GM12878 (cell line): ENCODE measurements at regions not wholly inside any gene's neighbourhood (a gene's known extent, or its start where the extent isn't known, plus 50 kb on each side); places are given as distances from the start of the nearest gene placed in this dataset.

ENCODE experiments used
- ATAC-seq: fragments of 200-7000 bp; cut with Tn5 transposase; 3 replicates; pipeline ENCODE4 v1.9.1; 2020; ENCODE audit warnings: mild to moderate bottlenecking, moderate library complexity
- BruUV-seq: library from RNA; stranded (reverse); fragments of 400-500 nt; replicated peaks from 2 replicates; lab custom pipeline; 2021; lab: Mats Ljungman, UMichigan
- CTCF ChIA-PET: fragments of 300-600 bp; sonication (Branson Sonifier 250); formaldehyde crosslinking; extraction: SDS; loops from one replicate; lab custom pipeline; 2021; ENCODE audit warnings: inconsistent platforms; lab: Yijun Ruan, JAX
- POLR2A ChIA-PET: fragments of 350-600 bp; formaldehyde crosslinking; extraction: SDS; loops from one replicate; lab custom pipeline; 2021; ENCODE audit warnings: inconsistent platforms; lab: Charles Lee
- RAD21 ChIA-PET: fragments of 300-600 bp; sonication (Branson Sonifier 250); formaldehyde crosslinking; loops from one replicate; lab custom pipeline; 2023; ENCODE audit warnings: antibody characterized with exemption; ENCODE audit not compliant: unreplicated experiment; lab: Charles Lee
- SMC1A ChIA-PET: fragments of 300-600 bp; sonication (Branson Sonifier 250); formaldehyde crosslinking; loops from one replicate; lab custom pipeline; 2023; ENCODE audit not compliant: unreplicated experiment, uncharacterized antibody; lab: Charles Lee
- DNase-seq: peaks from one replicate; pipeline ENCODE4 v3.0.0-alpha.2; 2011; ENCODE audit warnings: low read depth, low spot score
- FAIRE-seq: peaks from 3 replicates; lab custom pipeline; 2011; peaks lifted over from hg19 to GRCh38; lab: Jason Lieb, UNC
- H2AFZ ChIP-seq: 2 replicates; pipeline ENCODE4 v1.6.0; 2011; ENCODE audit warnings: low read depth, low read length, control low read depth; ENCODE audit not compliant: control insufficient read depth
- H3K27ac ChIP-seq: 2 replicates; pipeline ENCODE4 v1.5.1; 2011; ENCODE audit warnings: control low read depth; ENCODE audit not compliant: control insufficient read depth, insufficient read depth
- H3K27me3 ChIP-seq, 2 experiments: replicated peaks in 1 of 2; 2 replicates each; pipeline versions ENCODE4 v1.6.0 to v1.6.1; 2011; ENCODE audit warnings: low read length in 1 of 2; ENCODE audit not compliant: control insufficient read depth in 2 of 2, insufficient read depth in 2 of 2
- H3K36me3 ChIP-seq, 2 experiments: 2 replicates each; pipeline ENCODE4 v1.5.1; 2011; ENCODE audit warnings: low read length in 1 of 2; ENCODE audit not compliant: control insufficient read depth in 2 of 2, insufficient read depth in 2 of 2
- H3K4me1 ChIP-seq: 2 replicates; pipeline ENCODE4 v1.6.1; 2011; ENCODE audit warnings: mild to moderate bottlenecking, low read length, moderate library complexity, mixed read lengths; ENCODE audit not compliant: control insufficient read depth, insufficient read depth
- H3K4me2 ChIP-seq: 2 replicates; pipeline ENCODE4 v1.6.0; 2011; ENCODE audit warnings: control low read depth; ENCODE audit not compliant: control insufficient read depth, insufficient read depth
- H3K4me3 ChIP-seq: fragments of 200-600 bp; sonication (generic); 2 replicates; pipeline ENCODE4 v1.5.1; 2016
- H3K79me2 ChIP-seq: 2 replicates; pipeline ENCODE4 v1.6.0; 2011; ENCODE audit warnings: low read length; ENCODE audit not compliant: control insufficient read depth, insufficient read depth
- H3K9ac ChIP-seq: 2 replicates; pipeline ENCODE4 v1.8.0; 2011; ENCODE audit warnings: low read length, control low read depth, mixed read lengths; ENCODE audit not compliant: control insufficient read depth, insufficient read depth
- H3K9me3 ChIP-seq: replicated peaks from 3 replicates; pipeline ENCODE4 v1.5.1; 2011; ENCODE audit warnings: mild to moderate bottlenecking, low read length; ENCODE audit not compliant: control insufficient read depth, insufficient read depth
- H4K20me1 ChIP-seq: 2 replicates; pipeline ENCODE4 v1.6.0; 2011; ENCODE audit not compliant: control insufficient read depth, insufficient read depth
- JUNB ChIP-seq: IDR thresholded peaks from 2 replicates; pipeline ENCODE4 v1.6.1; 2016; ENCODE audit warnings: antibody characterized with exemption, mild to moderate bottlenecking
- MEF2B ChIP-seq: fragments of 450-650 bp; IDR thresholded peaks from 2 replicates; pipeline ENCODE4 v1.6.1; 2018; ENCODE audit warnings: mild to moderate bottlenecking, moderate library complexity; ENCODE audit not compliant: partially characterized antibody, poor library complexity, severe bottlenecking
- MTA2 ChIP-seq: fragments of 450-650 bp; IDR thresholded peaks from 2 replicates; pipeline ENCODE4 v1.6.1; 2016; ENCODE audit warnings: low read depth, mild to moderate bottlenecking, moderate library complexity
- PKNOX1 ChIP-seq: fragments of 450-650 bp; IDR thresholded peaks from 2 replicates; pipeline ENCODE4 v1.6.1; 2016; ENCODE audit warnings: mild to moderate bottlenecking
- SIX5 ChIP-seq: IDR thresholded peaks from 2 replicates; pipeline ENCODE4 v1.6.1; 2011; ENCODE audit warnings: mild to moderate bottlenecking, low read depth, low read length, moderate library complexity; ENCODE audit not compliant: severe bottlenecking
- SUPT20H ChIP-seq: IDR thresholded peaks from 2 replicates; pipeline ENCODE4 v1.6.1; 2011; ENCODE audit warnings: low read depth, mild to moderate bottlenecking, low read length, moderate library complexity, borderline replicate concordance; ENCODE audit not compliant: control insufficient read depth
- TAF1 ChIP-seq: IDR thresholded peaks from 2 replicates; pipeline ENCODE4 v1.6.1; 2011; ENCODE audit warnings: mild to moderate bottlenecking, low read depth, low read length, borderline replicate concordance
- WGBS: methylation state at CpG from one replicate; pipeline ENCODE4 v1.1.6; 2016; ENCODE audit warnings: low lambda C conversion rate; ENCODE audit not compliant: insufficient replicate concordance, insufficient coverage; ENCODE audit errors: missing lambda C conversion rate; 5-methylcytosine and 5-hydroxymethylcytosine counted together
- in situ Hi-C: fragments of 300-500 bp; cut with MboI; formaldehyde crosslinking; loops from 9 replicates; pipeline ENCODE4 v1.14.3; 2018; ENCODE audit warnings: mixed read lengths
- intact Hi-C: fragments of 100-400 bp; cut with micrococcal nuclease; formaldehyde crosslinking; loops from one replicate; pipeline ENCODE4 v1.14.2; 2022; ENCODE audit not compliant: unreplicated experiment

GRCh38 chr5:17127743-17128231 is 89.6 kb upstream of the BASP1 start:
- no TSS peak for BruUV-seq
- H3K79me2 ChIP-seq: no peaks in the 10 kb centered on the region
- RAD21 ChIA-PET: no interaction called here
- no peaks in the 10 kb centered on the region; the same call in 2 of the 3 replicates for H3K9me3 ChIP-seq
- H3K4me3 ChIP-seq: no peak overlapping the region
- no peak overlapping the region for H3K4me2 ChIP-seq
- H3K27ac ChIP-seq: no peak overlapping the region
- no peak overlapping the region for H3K9ac ChIP-seq
- WGBS: 48% methylated on average over 8 of the region's 8 CpGs
- no peaks in the 10 kb centered on the region for H3K27me3 ChIP-seq
- H2AFZ ChIP-seq: no peak overlapping the region
- no peak for TF ChIP-seq JUNB
- TF ChIP-seq SIX5: no peak
- no peak for TF ChIP-seq MTA2
- TF ChIP-seq MEF2B: no peak
- TF ChIP-seq SUPT20H: no peak
- no peak for TF ChIP-seq PKNOX1
- no peak for TF ChIP-seq TAF1
- intact Hi-C loops: no loop called here
- POLR2A ChIA-PET: no interaction called here
- no peak for ATAC-seq
- SMC1A ChIA-PET: no interaction called here
- CTCF ChIA-PET: no interaction called here
- no peaks in the 10 kb centered on the region for H3K36me3 ChIP-seq
- in situ Hi-C loops: loop anchor here (10.0 kb wide), 1 partner anchor 333 kb away; no protein-coding TSS in a partner anchor
- DNase-seq: no peak
- no peaks in the 10 kb centered on the region for H3K4me1 ChIP-seq
- no peaks in the 10 kb centered on the region for H4K20me1 ChIP-seq
- FAIRE-seq: no peak
